ENCODE measurements at regions not wholly inside any gene's neighbourhood (a gene's known extent, or its start where the extent isn't known, plus 50 kb on each side); places are given as distances from the start of the nearest gene placed in this dataset.

DNA sequence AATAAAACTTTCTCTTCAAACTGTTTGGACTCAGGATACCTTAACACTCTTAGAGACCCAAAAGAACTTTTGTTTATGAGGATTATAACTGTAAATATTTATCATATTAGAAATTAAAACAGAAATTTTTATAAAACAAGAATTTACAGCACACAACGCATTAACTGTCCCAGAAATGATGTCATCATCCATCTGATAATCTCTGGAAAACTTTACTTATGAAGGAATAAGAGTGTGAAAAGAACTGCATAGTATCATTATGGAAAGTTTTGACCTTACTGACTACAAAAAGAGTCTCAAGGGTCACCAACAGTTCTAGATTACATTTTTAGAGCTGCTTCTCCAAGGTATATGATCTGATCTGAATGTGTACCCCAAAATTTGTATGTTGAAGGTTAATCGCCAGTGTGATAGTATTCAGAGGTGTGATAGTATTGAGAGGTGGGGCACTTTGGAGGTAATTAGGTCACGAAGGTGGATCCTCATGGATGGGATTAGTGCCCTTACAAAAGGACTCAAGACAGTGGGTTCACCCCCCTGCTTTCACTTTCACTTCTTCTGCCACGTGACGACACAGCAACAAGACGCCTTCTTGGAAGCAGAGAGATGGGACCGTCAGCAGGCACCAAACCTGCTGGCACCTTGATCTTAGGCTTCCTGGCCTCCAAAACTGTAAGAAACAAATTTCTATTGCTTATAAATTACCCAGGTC lies 95.7 kb upstream of the NR5A2 start:
- TF ChIP-seq, protein P1, sequence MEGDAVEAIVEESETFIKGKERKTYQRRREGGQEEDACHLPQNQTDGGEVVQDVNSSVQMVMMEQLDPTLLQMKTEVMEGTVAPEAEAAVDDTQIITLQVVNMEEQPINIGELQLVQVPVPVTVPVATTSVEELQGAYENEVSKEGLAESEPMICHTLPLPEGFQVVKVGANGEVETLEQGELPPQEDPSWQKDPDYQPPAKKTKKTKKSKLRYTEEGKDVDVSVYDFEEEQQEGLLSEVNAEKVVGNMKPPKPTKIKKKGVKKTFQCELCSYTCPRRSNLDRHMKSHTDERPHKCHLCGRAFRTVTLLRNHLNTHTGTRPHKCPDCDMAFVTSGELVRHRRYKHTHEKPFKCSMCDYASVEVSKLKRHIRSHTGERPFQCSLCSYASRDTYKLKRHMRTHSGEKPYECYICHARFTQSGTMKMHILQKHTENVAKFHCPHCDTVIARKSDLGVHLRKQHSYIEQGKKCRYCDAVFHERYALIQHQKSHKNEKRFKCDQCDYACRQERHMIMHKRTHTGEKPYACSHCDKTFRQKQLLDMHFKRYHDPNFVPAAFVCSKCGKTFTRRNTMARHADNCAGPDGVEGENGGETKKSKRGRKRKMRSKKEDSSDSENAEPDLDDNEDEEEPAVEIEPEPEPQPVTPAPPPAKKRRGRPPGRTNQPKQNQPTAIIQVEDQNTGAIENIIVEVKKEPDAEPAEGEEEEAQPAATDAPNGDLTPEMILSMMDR (IDR thresholded peaks at IDR 0.05 in 2 of 3, conservative IDR thresholded peaks at IDR 0.05 in 1 of 3; ENCODE audit: control insufficient read depth in 2 of 3, extremely low read depth in 1 of 3, insufficient read depth in 1 of 3, low read depth in 3 of 3, low read length in 3 of 3), result no peak
- TF ChIP-seq MEF2A (IDR thresholded peaks at IDR 0.05; ENCODE audit: insufficient read depth, low read depth, low read length) (no peak), RFX5 (IDR thresholded peaks at IDR 0.05; ENCODE audit: low read depth, low read length) (no peak)
